NB4 (cell line): ENCODE measurements at regions not wholly inside any gene's neighbourhood (a gene's known extent, or its start where the extent isn't known, plus 50 kb on each side); places are given as distances from the start of the nearest gene placed in this dataset.

Experiments
- MYC ChIP-seq: IDR thresholded peaks from 2 replicates; pipeline ENCODE4 v1.6.1; 2011; ENCODE audit warnings: low read depth, low read length
- POLR2A ChIP-seq: IDR thresholded peaks from 2 replicates; pipeline ENCODE4 v1.6.1; 2011; ENCODE audit warnings: mild to moderate bottlenecking; ENCODE audit not compliant: insufficient read length; ENCODE audit errors: extremely low read depth
- TF ChIP-seq, protein P1 (sequence below): IDR thresholded peaks from one replicate; pipeline ENCODE4 v1.5.1; 2012; ENCODE audit warnings: low read depth, low read length
- TF ChIP-seq, protein P2 (sequence below): IDR thresholded peaks from 2 replicates; pipeline ENCODE4 v1.6.1; 2011; ENCODE audit warnings: low read depth, low read length

DNA sequence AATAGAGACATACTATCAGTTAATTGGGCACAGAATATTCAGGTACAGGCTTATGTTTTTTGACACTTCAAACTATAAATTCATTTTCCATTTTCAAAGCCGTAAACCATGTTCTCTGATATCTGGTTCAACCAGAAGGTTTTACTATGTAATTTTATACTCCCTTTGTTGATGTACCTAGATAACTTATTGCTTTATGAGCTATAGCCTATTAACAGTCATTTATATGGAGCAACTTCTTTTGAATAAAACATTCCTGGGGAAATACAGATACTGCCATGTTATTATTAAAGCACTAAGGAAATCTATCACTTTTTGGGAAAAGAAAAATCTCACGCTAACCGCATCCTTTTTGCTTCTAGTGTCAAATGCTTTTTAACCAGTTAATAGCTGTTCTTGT lies 505.6 kb downstream of the PYDC2 start:
- TF ChIP-seq, protein P1, sequence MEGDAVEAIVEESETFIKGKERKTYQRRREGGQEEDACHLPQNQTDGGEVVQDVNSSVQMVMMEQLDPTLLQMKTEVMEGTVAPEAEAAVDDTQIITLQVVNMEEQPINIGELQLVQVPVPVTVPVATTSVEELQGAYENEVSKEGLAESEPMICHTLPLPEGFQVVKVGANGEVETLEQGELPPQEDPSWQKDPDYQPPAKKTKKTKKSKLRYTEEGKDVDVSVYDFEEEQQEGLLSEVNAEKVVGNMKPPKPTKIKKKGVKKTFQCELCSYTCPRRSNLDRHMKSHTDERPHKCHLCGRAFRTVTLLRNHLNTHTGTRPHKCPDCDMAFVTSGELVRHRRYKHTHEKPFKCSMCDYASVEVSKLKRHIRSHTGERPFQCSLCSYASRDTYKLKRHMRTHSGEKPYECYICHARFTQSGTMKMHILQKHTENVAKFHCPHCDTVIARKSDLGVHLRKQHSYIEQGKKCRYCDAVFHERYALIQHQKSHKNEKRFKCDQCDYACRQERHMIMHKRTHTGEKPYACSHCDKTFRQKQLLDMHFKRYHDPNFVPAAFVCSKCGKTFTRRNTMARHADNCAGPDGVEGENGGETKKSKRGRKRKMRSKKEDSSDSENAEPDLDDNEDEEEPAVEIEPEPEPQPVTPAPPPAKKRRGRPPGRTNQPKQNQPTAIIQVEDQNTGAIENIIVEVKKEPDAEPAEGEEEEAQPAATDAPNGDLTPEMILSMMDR: no peak
- no peak for TF ChIP-seq POLR2A
- TF ChIP-seq, protein P2, sequence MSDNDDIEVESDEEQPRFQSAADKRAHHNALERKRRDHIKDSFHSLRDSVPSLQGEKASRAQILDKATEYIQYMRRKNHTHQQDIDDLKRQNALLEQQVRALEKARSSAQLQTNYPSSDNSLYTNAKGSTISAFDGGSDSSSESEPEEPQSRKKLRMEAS: no peak
- no peak for TF ChIP-seq MYC
